Stomach (tissue), 8 donors: ENCODE measurements at regions not wholly inside any gene's neighbourhood (a gene's known extent, or its start where the extent isn't known, plus 50 kb on each side); places are given as distances from the start of the nearest gene placed in this dataset.

ENCODE experiments used
- DNase-seq, 2 donors: peaks; one replicate each; pipeline versions ENCODE4 v3.0.0 to v3.0.0-alpha.2; 2013 to 2019
- H3K27ac ChIP-seq, 5 donors: fragments of 200-600 bp in 4 of 5; sonication (generic) in 4 of 5; one replicate each; pipeline ENCODE4 v1.5.1; 2013 to 2019; ENCODE audit warnings: mild to moderate bottlenecking in 1 of 5, moderate library complexity in 1 of 5
- H3K27me3 ChIP-seq, 3 donors: fragments of 200-600 bp; sonication (generic); one replicate each; pipeline ENCODE4 v1.5.1; 2017 to 2019; ENCODE audit warnings: mixed run types in 1 of 3
- H3K36me3 ChIP-seq, 4 donors: fragments of 200-600 bp; sonication (generic); 1 replicate in 3 of 4; 2 replicates in 1 of 4; pipeline ENCODE4 v1.5.1; 2016 to 2019
- H3K4me1 ChIP-seq, 4 donors: fragments of 200-600 bp; sonication (generic); one replicate each; pipeline ENCODE4 v1.5.1; 2016 to 2019
- H3K4me3 ChIP-seq, 4 donors: fragments of 200-600 bp; sonication (generic) in 3 of 4; one replicate each; pipeline ENCODE4 v1.5.1; 2016 to 2019; ENCODE audit warnings: mild to moderate bottlenecking in 1 of 4
- H3K9me3 ChIP-seq, 4 donors: fragments of 200-600 bp; sonication (generic); one replicate each; pipeline ENCODE4 v1.5.1; 2016 to 2019
- CTCF ChIP-seq, 7 experiments: fragments of 450-650 bp in 4 of 7; fragments of 200-600 bp in 3 of 7; sonication (generic) in 3 of 7; IDR thresholded peaks; one replicate each; pipeline ENCODE4 v1.5.1; 2016 to 2019; ENCODE audit warnings: antibody characterized with exemption in 7 of 7, control low read depth in 2 of 7, mild to moderate bottlenecking in 1 of 7
- EP300 ChIP-seq: sonication (generic); formaldehyde crosslinking; IDR thresholded peaks from one replicate; pipeline ENCODE4 v1.6.1; 2017; ENCODE audit warnings: antibody characterized with exemption
- POLR2A ChIP-seq, 4 donors: fragments of 450-650 bp; IDR thresholded peaks; one replicate each; pipeline ENCODE4 v1.6.1; 2016; ENCODE audit warnings: antibody characterized with exemption in 4 of 4, control low read depth in 2 of 4, mild to moderate bottlenecking in 1 of 4, moderate library complexity in 1 of 4
- POLR2AphosphoS5 ChIP-seq, 3 donors: sonication (generic); formaldehyde crosslinking; IDR thresholded peaks; one replicate each; pipeline ENCODE4 v1.6.1; 2016; ENCODE audit warnings: antibody characterized with exemption in 3 of 3
- WGBS, 5 donors: extraction: QIAGEN DNeasy Blood & Tissue Kit in 3 of 5; methylation state at CpG; one replicate each; pipeline versions ENCODE4 v1.1.5 to v1.1.7; 2013 to 2018; 5-methylcytosine and 5-hydroxymethylcytosine counted together
- intact Hi-C: fragments of 100-400 bp; cut with DNase I; formaldehyde crosslinking; loops from one replicate; pipeline ENCODE4 v1.15.1; 2023; ENCODE audit warnings: low total_unique reads
- donor health status: healthy with polysubstance abuse.
- donor health status: Bipolar disorder and iron deficiency.
- donor health status: healthy.

- WGBS, 5 donors: 62 to 73% (median 65%) methylated on average over 8 of the region's 8 CpGs
- Histone ChIP-seq H3K9me3 (no peaks in the 10 kb centered on the region), H3K27me3 (no peaks in the 10 kb centered on the region), H3K4me3 (no peak overlapping the region), H3K27ac (no peak overlapping the region), H3K36me3 (no peaks in the 10 kb centered on the region), H3K4me1 (no peaks in the 10 kb centered on the region)
- no peak for DNase-seq
- intact Hi-C loops: no loop called here
- no peak for TF ChIP-seq CTCF (IDR thresholded peaks at IDR 0.05)
- TF ChIP-seq EP300: no peak
- no peak for TF ChIP-seq POLR2A (IDR thresholded peaks at IDR 0.05)
- TF ChIP-seq POLR2AphosphoS5 (IDR thresholded peaks at IDR 0.05): no peak
Observed at GRCh38 chr12:97118796-97119375, 211.8 kb downstream of the NEDD1 start.

- TF ChIP-seq CTCF (IDR thresholded peaks at IDR 0.05) (no peak), EP300 (no peak), POLR2A (IDR thresholded peaks at IDR 0.05) (no peak), POLR2AphosphoS5 (IDR thresholded peaks at IDR 0.05) (no peak)
- H3K4me1 ChIP-seq: no peaks in the 10 kb centered on the region
- 37 to 45% (median 43%) methylated on average over 2 of the region's 2 CpGs for WGBS, 5 donors
Observed at GRCh38 chr12:97127061-97127460, 220.0 kb downstream of the NEDD1 start.

GRCh38 chr12:97131220-97131981 is 224.3 kb downstream of the NEDD1 start:
- Histone ChIP-seq H3K36me3 (no peaks in the 10 kb centered on the region), H3K27me3 (no peaks in the 10 kb centered on the region), H3K4me3 (no peak overlapping the region), H3K9me3 (no peaks in the 10 kb centered on the region), H3K4me1 (no peaks in the 10 kb centered on the region), H3K27ac (no peak overlapping the region)
- TF ChIP-seq POLR2A (IDR thresholded peaks at IDR 0.05) (no peak), EP300 (no peak), POLR2AphosphoS5 (IDR thresholded peaks at IDR 0.05) (no peak), CTCF (IDR thresholded peaks at IDR 0.05) (no peak)
- no peak for DNase-seq
- intact Hi-C loops: no loop called here
- 46 to 54% (median 54%) methylated on average over 4 of the region's 4 CpGs for WGBS, 5 donors

More at GRCh38 chr12:97127061-97127460, 220.0 kb downstream of the NEDD1 start:
- H3K27me3 ChIP-seq: no peaks in the 10 kb centered on the region
- H3K36me3 ChIP-seq: no peaks in the 10 kb centered on the region
- DNase-seq: no peak
- intact Hi-C loops: no loop called here
- no peak overlapping the region for H3K4me3 ChIP-seq
- H3K27ac ChIP-seq: no peak overlapping the region
- no peaks in the 10 kb centered on the region for H3K9me3 ChIP-seq

- no peaks in the 10 kb centered on the region for H3K4me1 ChIP-seq
- H3K9me3 ChIP-seq: no peaks in the 10 kb centered on the region
- intact Hi-C loops: no loop called here
- H3K36me3 ChIP-seq: no peaks in the 10 kb centered on the region
- 37 to 56% (median 44%) methylated on average over 2 of the region's 2 CpGs for WGBS, 5 donors
- H3K27me3 ChIP-seq: no peaks in the 10 kb centered on the region
- no peak overlapping the region for H3K27ac ChIP-seq
- no peak overlapping the region for H3K4me3 ChIP-seq
- no peak for TF ChIP-seq POLR2A (IDR thresholded peaks at IDR 0.05)
- no peak for TF ChIP-seq POLR2AphosphoS5 (IDR thresholded peaks at IDR 0.05)
- no peak for TF ChIP-seq EP300
- no peak for TF ChIP-seq CTCF (IDR thresholded peaks at IDR 0.05)
- DNase-seq: no peak
Observed at GRCh38 chr12:97132270-97132669, 225.2 kb downstream of the NEDD1 start.
